Right lobe of liver (tissue), 6 donors: ENCODE measurements at regions not wholly inside any gene's neighbourhood (a gene's known extent, or its start where the extent isn't known, plus 50 kb on each side); places are given as distances from the start of the nearest gene placed in this dataset.
A peak's percentile ranks its signal among the peaks of the same experiment; 100 is the strongest.

Experiments used
- ATAC-seq, 4 donors: fragments of 200-7000 bp; cut with Tn5 transposase; one replicate each; pipeline ENCODE4 v1.9.1; 2020; ENCODE audit warnings: mild to moderate bottlenecking in 4 of 4, moderate library complexity in 4 of 4
- DNase-seq, 3 donors: peaks; one replicate each; pipeline ENCODE4 v3.0.0-alpha.2; 2020
- H3K27ac ChIP-seq, 3 donors: fragments of 200-600 bp; one replicate each; pipeline ENCODE4 v1.8.0; 2022
- H3K27me3 ChIP-seq, 2 donors: fragments of 200-600 bp; one replicate each; pipeline ENCODE4 v1.8.0; 2022
- H3K36me3 ChIP-seq, 4 donors: fragments of 200-600 bp; sonication (generic) in 1 of 4; one replicate each; pipeline versions ENCODE4 v1.5.1 to v1.8.0; 2017 to 2022; ENCODE audit warnings: control low read depth in 1 of 4
- H3K4me1 ChIP-seq, 4 donors: fragments of 200-600 bp; sonication (generic) in 1 of 4; one replicate each; pipeline versions ENCODE4 v1.5.1 to v1.8.0; 2017 to 2022; ENCODE audit warnings: control low read depth in 1 of 4
- H3K4me3 ChIP-seq, 3 donors: fragments of 200-600 bp; one replicate each; pipeline ENCODE4 v1.8.0; 2022
- H3K9me3 ChIP-seq, 4 donors: fragments of 200-600 bp; sonication (generic) in 1 of 4; one replicate each; pipeline versions ENCODE4 v1.5.1 to v1.8.0; 2017 to 2022; ENCODE audit warnings: control low read depth in 1 of 4
- POLR2A ChIP-seq: fragments of 450-650 bp; IDR thresholded peaks from one replicate; pipeline ENCODE4 v1.6.1; 2017; ENCODE audit warnings: antibody characterized with exemption, mild to moderate bottlenecking
- WGBS: methylation state at CpG from one replicate; pipeline ENCODE4 v1.1.6; 2018; ENCODE audit warnings: low coverage, low lambda C conversion rate; ENCODE audit not compliant: insufficient coverage; ENCODE audit errors: missing lambda C conversion rate; 5-methylcytosine and 5-hydroxymethylcytosine counted together
- intact Hi-C, 2 donors: fragments of 100-400 bp; cut with DNase I; formaldehyde crosslinking; loops; one replicate each; pipeline versions ENCODE4 v1.11.2 to v1.14.1; 2022
- TF ChIP-seq, protein P1 (sequence below), 4 donors: fragments of 200-600 bp in 3 of 4; fragments of 450-650 bp in 1 of 4; IDR thresholded peaks; one replicate each; pipeline versions ENCODE4 v1.5.1 to v1.8.0; 2016 to 2022; ENCODE audit warnings: antibody characterized with exemption in 4 of 4, mild to moderate bottlenecking in 2 of 4
- donor health status: DM: no; HTN: yes; CAD: no.
- donor health status: DM: no; HTN: no; CAD: no.
- donor health status: DM: no; HTN: no; CAD: no.
- donor health status: DM: no; HTN: yes; CAD: no.
- donor health status: DM: no; HTN: yes; CAD: no.

GRCh38 chr15:47182818-47183217, 534.5 kb upstream of the SEMA6D start:
- DNase-seq (no peak), ATAC-seq (no peak)
- no peaks in the 10 kb centered on the region for H3K9me3 ChIP-seq
- H3K36me3 ChIP-seq: no peaks in the 10 kb centered on the region
- intact Hi-C loops: no loop called here
- H3K4me1 ChIP-seq: peaks cover 0 to 26% (median 4%) of the 10 kb centered on the region in 4 donors
- H3K27me3 ChIP-seq: no peaks in the 10 kb centered on the region
- no peak overlapping the region for H3K27ac ChIP-seq
- TF ChIP-seq, protein P1, sequence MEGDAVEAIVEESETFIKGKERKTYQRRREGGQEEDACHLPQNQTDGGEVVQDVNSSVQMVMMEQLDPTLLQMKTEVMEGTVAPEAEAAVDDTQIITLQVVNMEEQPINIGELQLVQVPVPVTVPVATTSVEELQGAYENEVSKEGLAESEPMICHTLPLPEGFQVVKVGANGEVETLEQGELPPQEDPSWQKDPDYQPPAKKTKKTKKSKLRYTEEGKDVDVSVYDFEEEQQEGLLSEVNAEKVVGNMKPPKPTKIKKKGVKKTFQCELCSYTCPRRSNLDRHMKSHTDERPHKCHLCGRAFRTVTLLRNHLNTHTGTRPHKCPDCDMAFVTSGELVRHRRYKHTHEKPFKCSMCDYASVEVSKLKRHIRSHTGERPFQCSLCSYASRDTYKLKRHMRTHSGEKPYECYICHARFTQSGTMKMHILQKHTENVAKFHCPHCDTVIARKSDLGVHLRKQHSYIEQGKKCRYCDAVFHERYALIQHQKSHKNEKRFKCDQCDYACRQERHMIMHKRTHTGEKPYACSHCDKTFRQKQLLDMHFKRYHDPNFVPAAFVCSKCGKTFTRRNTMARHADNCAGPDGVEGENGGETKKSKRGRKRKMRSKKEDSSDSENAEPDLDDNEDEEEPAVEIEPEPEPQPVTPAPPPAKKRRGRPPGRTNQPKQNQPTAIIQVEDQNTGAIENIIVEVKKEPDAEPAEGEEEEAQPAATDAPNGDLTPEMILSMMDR (IDR thresholded peaks at IDR 0.05): no peak
- TF ChIP-seq POLR2A: no peak
- WGBS: 35% methylated on average over 2 of the region's 2 CpGs
- H3K4me3 ChIP-seq: no peak overlapping the region

GRCh38 chr15:47184003-47184907, 533.0 kb upstream of the SEMA6D start:
- WGBS: 3% methylated on average over 28 of the region's 84 CpGs
- H3K36me3 ChIP-seq: no peaks in the 10 kb centered on the region
- no peak overlapping the region for H3K27ac ChIP-seq
- no peaks in the 10 kb centered on the region for H3K27me3 ChIP-seq
- H3K9me3 ChIP-seq: no peaks in the 10 kb centered on the region
- TF ChIP-seq, protein P1 (IDR thresholded peaks at IDR 0.05): no peak
- TF ChIP-seq POLR2A: no peak
- H3K4me3 ChIP-seq: peak overlapping the region; percentile 20 to 56 (median 54)
- DNase-seq (peak; percentile 29 to 61 (median 47)), ATAC-seq (peak; percentile 55 to 75 (median 70))
- intact Hi-C loops: no loop called here
- peaks cover 0 to 26% (median 4%) of the 10 kb centered on the region in 4 donors for H3K4me1 ChIP-seq

GRCh38 chr15:47184908-47185801, 532.1 kb upstream of the SEMA6D start:
- H3K27me3 ChIP-seq: no peaks in the 10 kb centered on the region
- TF ChIP-seq POLR2A: no peak
- TF ChIP-seq, protein P1 (IDR thresholded peaks at IDR 0.05): no peak
- intact Hi-C loops: no loop called here
- H3K4me3 ChIP-seq: peak overlapping the region; percentile 20 to 56 (median 54)
- DNase-seq (peak in 1 of 3 donors; percentile 31), ATAC-seq (peak in 3 of 4 donors; percentile 31 to 64 (median 46))
- H3K4me1 ChIP-seq: peaks cover 0 to 22% (median 4%) of the 10 kb centered on the region in 4 donors
- H3K36me3 ChIP-seq: no peaks in the 10 kb centered on the region
- H3K9me3 ChIP-seq: no peaks in the 10 kb centered on the region
- no peak overlapping the region for H3K27ac ChIP-seq
- 10% methylated on average over 36 of the region's 36 CpGs for WGBS

DNA sequence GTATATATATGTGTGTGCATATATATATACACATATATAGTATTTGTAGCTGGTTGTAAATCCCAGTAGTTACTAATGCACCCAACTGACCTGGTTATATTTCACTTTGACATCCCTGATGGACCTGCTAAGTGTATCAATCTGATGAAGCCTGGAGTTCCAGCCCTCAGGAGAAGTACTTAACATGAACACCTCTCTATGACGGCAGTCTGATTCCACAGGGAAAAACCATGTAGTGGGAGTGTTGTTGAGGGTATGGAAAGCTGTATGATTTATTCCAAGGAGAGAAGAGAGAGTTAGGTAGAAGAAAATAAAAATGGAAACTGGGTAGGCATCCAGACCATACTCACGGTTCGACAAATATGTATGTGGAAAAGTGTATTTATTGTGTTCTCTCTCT, 531.2 kb upstream of the SEMA6D start:
- TF ChIP-seq POLR2A: no peak
- TF ChIP-seq, protein P1 (IDR thresholded peaks at IDR 0.05): no peak
- Histone ChIP-seq H3K9me3 (no peaks in the 10 kb centered on the region), H3K4me3 (no peak overlapping the region), H3K27ac (no peak overlapping the region), H3K4me1 (peaks cover 0 to 16% (median 2%) of the 10 kb centered on the region in 4 donors), H3K27me3 (no peaks in the 10 kb centered on the region), H3K36me3 (no peaks in the 10 kb centered on the region)
- intact Hi-C loops: no loop called here
- WGBS: 92% methylated on average over 3 of the region's 3 CpGs
- DNase-seq (no peak), ATAC-seq (no peak)
